Neural cell (in vitro differentiated cells): ENCODE measurements at regions not wholly inside any gene's neighbourhood (a gene's known extent, or its start where the extent isn't known, plus 50 kb on each side); places are given as distances from the start of the nearest gene placed in this dataset.
"Not testable (repeated sequence)": the region's sequence is repeated elsewhere in the genome, so short reads cannot be mapped to it uniquely, and the experiment has no call there.

ENCODE experiments used
- H2AFZ ChIP-seq: fragments of 200-600, 300-800 bp; sonication (generic), shearing (Covaris generic); 2 replicates; pipeline ENCODE4 v1.6.0; 2014; ENCODE audit warnings: low read depth, mild to moderate bottlenecking, antibody characterized with exemption, low read length, moderate library complexity
- H3F3A ChIP-seq: fragments of 200-600 bp; shearing (Covaris generic); 2 replicates; pipeline ENCODE4 v1.6.1; 2016; ENCODE audit warnings: mild to moderate bottlenecking, moderate library complexity, mixed read lengths, antibody characterized with exemption, low read length; ENCODE audit not compliant: insufficient read depth, poor library complexity, severe bottlenecking
- H3K27ac ChIP-seq: fragments of 200-600, 300-800 bp; sonication (generic), shearing (Covaris generic); 2 replicates; pipeline ENCODE4 v1.5.1; 2014; ENCODE audit warnings: mild to moderate bottlenecking, low read length, moderate library complexity
- H3K27me3 ChIP-seq: fragments of 300-800, 200-600 bp; sonication (generic), shearing (Covaris generic); 2 replicates; pipeline ENCODE4 v1.6.0; 2014; ENCODE audit warnings: mild to moderate bottlenecking, low read depth, low read length, moderate library complexity; ENCODE audit not compliant: insufficient read depth
- H3K36me3 ChIP-seq: fragments of 300-800, 200-600 bp; sonication (generic), shearing (Covaris generic); 2 replicates; pipeline ENCODE4 v1.5.1; 2014; ENCODE audit warnings: mild to moderate bottlenecking, antibody characterized with exemption, low read length, moderate library complexity; ENCODE audit not compliant: insufficient read depth
- H3K4me2 ChIP-seq: fragments of 300-800, 200-600 bp; sonication (generic), shearing (Covaris generic); 2 replicates; pipeline ENCODE4 v1.6.0; 2014; ENCODE audit warnings: mild to moderate bottlenecking, low read length
- H3K4me3 ChIP-seq: fragments of 300-800, 200-600 bp; sonication (generic), shearing (Covaris generic); 2 replicates; pipeline ENCODE4 v1.5.1; 2014; ENCODE audit warnings: mild to moderate bottlenecking, low read length, moderate library complexity
- H3K79me2 ChIP-seq: fragments of 200-600 bp; shearing (Covaris generic); replicated peaks from 2 replicates; pipeline ENCODE4 v1.6.0; 2014; ENCODE audit warnings: mild to moderate bottlenecking, low read length, moderate library complexity; ENCODE audit not compliant: insufficient read depth
- H3K9ac ChIP-seq: fragments of 300-800, 200-600 bp; sonication (generic), shearing (Covaris generic); 2 replicates; pipeline ENCODE4 v1.6.1; 2016; ENCODE audit warnings: mild to moderate bottlenecking, low read length, mixed read lengths
- H3K9me2 ChIP-seq: fragments of 200-600 bp; shearing (Covaris generic); 2 replicates; pipeline ENCODE4 v1.6.1; 2016; ENCODE audit warnings: mild to moderate bottlenecking, low read length, mixed read lengths; ENCODE audit not compliant: insufficient read depth
- H3K9me3 ChIP-seq: fragments of 200-600, 300-800 bp; sonication (generic), shearing (Covaris generic); 2 replicates; pipeline ENCODE4 v1.6.1; 2016; ENCODE audit warnings: mild to moderate bottlenecking, mixed run types, low read length, moderate library complexity, mixed read lengths
- H4K20me1 ChIP-seq: fragments of 200-600 bp; shearing (Covaris generic); 2 replicates; pipeline ENCODE4 v1.6.1; 2016; ENCODE audit warnings: mild to moderate bottlenecking, mixed run types; ENCODE audit not compliant: insufficient read depth
- CTCF ChIP-seq: fragments of 450-650 bp; IDR thresholded peaks from 2 replicates; pipeline ENCODE4 v1.5.1; 2014; ENCODE audit warnings: antibody characterized with exemption, mild to moderate bottlenecking, moderate library complexity; ENCODE audit not compliant: poor library complexity, severe bottlenecking
- EP300 ChIP-seq: fragments of 450-650 bp; conservative IDR thresholded peaks from 2 replicates; pipeline ENCODE4 v1.6.1; 2014; ENCODE audit warnings: antibody characterized with exemption, mild to moderate bottlenecking, moderate library complexity; ENCODE audit not compliant: poor library complexity, severe bottlenecking
- MXI1 ChIP-seq: fragments of 450-650 bp; conservative IDR thresholded peaks from 2 replicates; pipeline ENCODE4 v1.6.1; 2014; ENCODE audit warnings: antibody characterized with exemption, mild to moderate bottlenecking; ENCODE audit not compliant: poor library complexity, severe bottlenecking
- POLR2AphosphoS5 ChIP-seq: IDR thresholded peaks from 2 replicates; pipeline ENCODE4 v1.6.1; 2012
- RAD21 ChIP-seq: fragments of 450-650 bp; conservative IDR thresholded peaks from 2 replicates; pipeline ENCODE4 v1.6.1; 2014; ENCODE audit warnings: antibody characterized with exemption, mild to moderate bottlenecking, moderate library complexity
- TAF1 ChIP-seq: IDR thresholded peaks from 2 replicates; pipeline ENCODE4 v1.6.1; 2012; ENCODE audit warnings: low read depth

- H3K27ac ChIP-seq, H3K9me3 ChIP-seq, H2AFZ ChIP-seq, H3K4me3 ChIP-seq, H4K20me1 ChIP-seq, H3K79me2 ChIP-seq, H3F3A ChIP-seq, H3K27me3 ChIP-seq, H3K36me3 ChIP-seq, H3K9ac ChIP-seq, H3K4me2 ChIP-seq, H3K9me2 ChIP-seq: not testable (repeated sequence)
Observed at GRCh38 chr17:71106056-71106455, 936.7 kb downstream of the KCNJ2 start.

DNA sequence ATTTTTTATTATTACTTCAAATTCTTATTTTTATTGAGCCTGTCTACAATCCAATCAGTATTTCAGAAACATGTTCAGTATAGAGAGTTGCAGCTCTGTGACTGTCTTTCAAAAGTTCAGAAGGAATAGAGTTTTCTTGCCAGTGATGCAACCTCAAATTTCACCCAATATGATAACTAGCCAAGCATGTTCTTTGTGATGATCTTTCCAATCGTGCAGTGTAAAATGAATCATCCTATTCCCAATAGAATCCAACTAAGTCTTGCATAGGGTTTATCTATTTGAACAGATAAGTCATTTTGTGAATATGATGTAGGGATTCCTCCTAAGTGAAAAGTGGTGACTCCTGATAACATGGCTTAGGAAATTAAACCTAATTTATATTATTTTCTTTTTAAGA lies 937.8 kb downstream of the KCNJ2 start:
- Histone ChIP-seq H3K9me2 (no peaks in the 10 kb centered on the region), H3K9me3 (no peaks in the 10 kb centered on the region), H2AFZ (no peak overlapping the region), H3K9ac (no peak overlapping the region), H3K4me2 (no peak overlapping the region), H3K36me3 (no peaks in the 10 kb centered on the region), H3K4me3 (no peak overlapping the region), H3K27ac (no peak overlapping the region), H3K27me3 (no peaks in the 10 kb centered on the region), H4K20me1 (no peaks in the 10 kb centered on the region), H3F3A (no peaks in the 10 kb centered on the region), H3K79me2 (no peaks in the 10 kb centered on the region)
- no peak for TF ChIP-seq POLR2AphosphoS5
- TF ChIP-seq MXI1, result no peak
- TF ChIP-seq TAF1, result no peak

DNA sequence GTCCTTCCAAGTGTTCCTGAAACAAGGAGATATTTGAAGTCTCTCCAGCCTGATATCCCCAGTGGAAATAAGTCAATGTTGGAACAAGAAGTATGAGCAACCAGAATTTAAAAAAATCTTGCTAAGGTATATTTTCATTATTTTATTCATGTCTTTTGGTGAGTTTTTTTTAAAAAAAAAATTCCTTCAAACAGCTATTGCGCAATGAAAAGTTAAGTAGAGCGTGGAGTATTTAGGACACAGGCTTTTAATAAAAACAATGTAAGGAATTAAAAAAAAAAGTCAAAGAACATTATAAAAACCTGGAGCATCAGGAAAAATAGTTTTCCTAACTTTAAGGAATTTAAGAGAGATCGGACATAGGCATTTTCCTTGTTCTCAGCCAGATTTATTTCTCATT lies 940.4 kb downstream of the KCNJ2 start:
- no peaks in the 10 kb centered on the region for H3K79me2 ChIP-seq
- TF ChIP-seq RAD21, result no peak
- no peak overlapping the region for H3K9ac ChIP-seq
- H3K4me2 ChIP-seq, result no peak overlapping the region
- no peak overlapping the region for H3K4me3 ChIP-seq
- H3K9me3 ChIP-seq, result no peaks in the 10 kb centered on the region
- H3K36me3 ChIP-seq, result no peaks in the 10 kb centered on the region
- no peaks in the 10 kb centered on the region for H3K9me2 ChIP-seq
- no peaks in the 10 kb centered on the region for H3F3A ChIP-seq
- no peak overlapping the region for H2AFZ ChIP-seq
- H4K20me1 ChIP-seq, result no peaks in the 10 kb centered on the region
- H3K27me3 ChIP-seq, result no peaks in the 10 kb centered on the region
- no peak overlapping the region for H3K27ac ChIP-seq

GRCh38 chr17:71110326-71110725 lies 941.0 kb downstream of the KCNJ2 start:
- Histone ChIP-seq H4K20me1 (no peaks in the 10 kb centered on the region), H3K9me3 (no peaks in the 10 kb centered on the region), H3K4me3 (no peak overlapping the region), H3K79me2 (no peaks in the 10 kb centered on the region), H3F3A (no peaks in the 10 kb centered on the region), H3K27ac (no peak overlapping the region), H3K36me3 (no peaks in the 10 kb centered on the region), H3K9ac (no peak overlapping the region), H3K4me2 (no peak overlapping the region), H3K9me2 (no peaks in the 10 kb centered on the region), H3K27me3 (no peaks in the 10 kb centered on the region), H2AFZ (no peak overlapping the region)
- no peak for TF ChIP-seq CTCF

DNA sequence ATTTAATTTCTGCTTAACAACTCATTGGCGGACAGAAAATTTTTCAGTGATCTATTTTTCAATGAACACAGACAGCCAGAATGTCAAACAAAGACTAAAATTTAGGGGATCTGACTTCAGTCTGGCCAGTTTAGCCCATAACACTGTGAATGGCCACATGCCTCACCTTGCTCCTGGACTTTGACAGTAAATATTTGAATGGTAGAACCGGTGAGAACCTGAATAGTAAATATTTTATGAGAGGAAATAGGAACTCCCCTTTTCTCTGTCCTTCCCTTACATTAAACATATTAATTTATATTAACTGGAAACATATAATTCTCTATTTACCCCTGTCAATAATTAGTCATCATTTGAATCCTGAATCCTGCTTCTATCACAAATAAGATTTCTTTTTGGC lies 942.1 kb downstream of the KCNJ2 start:
- no peak overlapping the region for H3K4me2 ChIP-seq

More for the DNA sequence above, 942.1 kb downstream of the KCNJ2 start:
- Histone ChIP-seq H3K9me3 (no peaks in the 10 kb centered on the region), H3K79me2 (no peaks in the 10 kb centered on the region), H3K27ac (no peak overlapping the region), H3K9me2 (no peaks in the 10 kb centered on the region), H2AFZ (no peak overlapping the region), H3K27me3 (no peaks in the 10 kb centered on the region), H4K20me1 (no peaks in the 10 kb centered on the region), H3K36me3 (no peaks in the 10 kb centered on the region), H3F3A (no peaks in the 10 kb centered on the region), H3K4me3 (no peak overlapping the region), H3K9ac (no peak overlapping the region)
- TF ChIP-seq TAF1 (no peak), CTCF (no peak), EP300 (no peak)
